HepG2 (cell line): ENCODE measurements at regions not wholly inside any gene's neighbourhood (a gene's known extent, or its start where the extent isn't known, plus 50 kb on each side); places are given as distances from the start of the nearest gene placed in this dataset.

Experiments used
- CTCF ChIP-seq: sonication (generic); formaldehyde crosslinking; IDR thresholded peaks from 2 replicates; pipeline ENCODE4 v1.5.0; 2020; ENCODE audit warnings: mild to moderate bottlenecking, missing genetic modification reagents, moderate library complexity
- FOXO4 ChIP-seq: sonication (generic); formaldehyde crosslinking; conservative IDR thresholded peaks from 2 replicates; pipeline ENCODE4 v1.8.1; 2023; ENCODE audit warnings: missing genetic modification reagents
- GABPA ChIP-seq, 2 experiments: IDR thresholded peaks; 2 replicates each; pipeline ENCODE4 v1.6.1; 2011 to 2016; ENCODE audit warnings: low read depth in 2 of 2, low read length in 1 of 2, missing biosample characterization in 1 of 2, missing genetic modification characterization in 1 of 2
- POLR2A ChIP-seq, 2 experiments: IDR thresholded peaks; 2 replicates each; pipeline ENCODE4 v1.6.1; 2011; ENCODE audit warnings: low read depth in 2 of 2, low read length in 2 of 2, mild to moderate bottlenecking in 1 of 2, moderate library complexity in 1 of 2; ENCODE audit not compliant: insufficient read depth in 1 of 2
- RFX5 ChIP-seq: IDR thresholded peaks from 2 replicates; pipeline ENCODE4 v1.6.1; 2011; ENCODE audit warnings: low read depth, low read length, improper control_type of control experiment
- SSRP1 ChIP-seq: IDR thresholded peaks from 2 replicates; pipeline ENCODE4 v1.6.1; 2016; ENCODE audit warnings: control low read depth
- STAG1 ChIP-seq: sonication (generic); formaldehyde crosslinking; IDR thresholded peaks from 2 replicates; pipeline ENCODE4 v1.4.0; 2020; ENCODE audit warnings: missing genetic modification reagents
- ZMYM2 ChIP-seq: sonication (generic); formaldehyde crosslinking; IDR thresholded peaks from 2 replicates; pipeline ENCODE4 v1.8.0; 2022; ENCODE audit warnings: mild to moderate bottlenecking, missing genetic modification reagents
- ZNF501 ChIP-seq: sonication (generic); formaldehyde crosslinking; IDR thresholded peaks from 2 replicates; pipeline ENCODE4 v1.5.1; 2020; ENCODE audit warnings: mild to moderate bottlenecking, moderate library complexity, missing genetic modification reagents
- ZNF747 ChIP-seq: sonication (generic); formaldehyde crosslinking; IDR thresholded peaks from 2 replicates; pipeline ENCODE4 v1.8.1; 2023; ENCODE audit warnings: missing genetic modification reagents, mild to moderate bottlenecking, borderline replicate concordance

GRCh38 chr11:11004069-11004468 lies 146.2 kb upstream of the ZBED5 start:
- TF ChIP-seq RFX5 = no peak
- no peak for TF ChIP-seq CTCF (CRISPR knock-in tag)
- no peak for TF ChIP-seq FOXO4 (CRISPR knock-in tag)
- no peak for TF ChIP-seq ZNF747
- TF ChIP-seq SSRP1 (CRISPR knock-in tag) = no peak
- no peak for TF ChIP-seq ZMYM2 (CRISPR knock-in tag)
- no peak for TF ChIP-seq ZNF501
- no peak for TF ChIP-seq STAG1
- TF ChIP-seq GABPA (IDR thresholded peaks at IDR 0.05; ENCODE audit: low read depth, low read length) = no peak
- TF ChIP-seq GABPA (CRISPR knock-in tag; IDR thresholded peaks at IDR 0.05; ENCODE audit: low read depth) = no peak
- TF ChIP-seq POLR2A (IDR thresholded peaks at IDR 0.05; ENCODE audit: insufficient read depth in 1 of 2, low read depth in 2 of 2, low read length in 2 of 2) = no peak
